GM18517 (cell line): ENCODE measurements at regions not wholly inside any gene's neighbourhood (a gene's known extent, or its start where the extent isn't known, plus 50 kb on each side); places are given as distances from the start of the nearest gene placed in this dataset.
"Not testable (repeated sequence)": the region's sequence is repeated elsewhere in the genome, so short reads cannot be mapped to it uniquely, and the experiment has no call there.

Experiments
- ATAC-seq: cut with Tn5 transposase; IDR thresholded peaks from one replicate; pipeline ENCODE4 v1.9.1; 2021; ENCODE audit warnings: mild to moderate bottlenecking, moderate library complexity; ENCODE audit not compliant: unreplicated experiment

DNA sequence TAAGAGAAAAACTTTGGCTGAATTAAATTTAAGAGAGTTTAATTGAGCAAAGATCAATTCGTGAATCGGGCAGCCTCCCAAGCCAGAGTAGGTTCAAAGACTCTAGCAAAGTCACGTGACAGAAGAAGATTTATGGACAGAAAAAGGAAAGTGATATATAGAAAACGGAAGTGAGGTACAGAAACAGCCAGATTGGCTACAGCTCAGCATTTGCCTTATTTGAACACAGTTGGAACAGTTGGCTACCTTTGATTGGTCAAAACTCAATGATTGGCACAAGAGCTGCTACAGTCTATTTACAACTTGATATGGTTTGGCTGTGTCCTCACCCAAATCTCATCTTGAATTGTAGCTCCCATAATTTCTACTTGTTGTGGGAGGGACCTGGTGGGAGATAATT, 102.6 kb downstream of the PLG start:
- no peak for ATAC-seq

DNA sequence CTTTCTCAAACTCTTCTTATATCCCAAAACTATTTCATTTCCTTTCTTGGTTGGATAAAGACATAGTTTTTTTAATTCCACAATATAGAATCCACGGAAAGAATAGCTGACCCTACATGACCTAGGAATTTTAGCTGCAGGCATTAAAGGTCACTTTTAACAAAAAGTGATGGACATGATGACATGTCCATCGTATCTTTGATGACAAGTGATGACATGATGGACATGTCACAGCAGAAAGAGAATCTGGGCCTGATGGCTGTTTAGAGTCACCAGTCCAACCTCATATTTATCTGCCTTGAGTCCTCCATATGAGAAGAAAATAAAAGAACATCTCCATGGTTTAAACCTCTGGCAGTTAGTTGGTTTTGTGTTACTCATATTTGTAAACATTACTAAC, 106.2 kb downstream of the PLG start:
- no peak for ATAC-seq

DNA sequence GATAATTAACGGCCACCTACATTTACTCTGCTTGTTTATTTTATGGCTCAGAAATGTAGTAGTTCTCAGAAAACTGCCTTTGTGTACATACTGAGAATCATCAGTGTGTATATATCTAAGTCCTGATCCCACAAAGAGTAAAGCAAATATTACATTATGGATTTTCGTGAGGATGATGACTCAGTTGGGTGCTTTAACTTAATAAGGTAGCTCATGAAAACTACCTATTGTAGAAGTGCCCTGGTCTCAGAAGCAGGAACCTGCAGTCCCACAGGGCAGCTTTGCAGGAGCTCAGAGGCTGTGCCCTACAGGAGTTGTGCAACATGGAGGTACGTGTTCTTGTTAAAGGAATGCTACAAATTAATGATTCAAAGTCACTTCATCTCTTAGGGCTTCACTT, 108.2 kb downstream of the PLG start:
- ATAC-seq = no peak

DNA sequence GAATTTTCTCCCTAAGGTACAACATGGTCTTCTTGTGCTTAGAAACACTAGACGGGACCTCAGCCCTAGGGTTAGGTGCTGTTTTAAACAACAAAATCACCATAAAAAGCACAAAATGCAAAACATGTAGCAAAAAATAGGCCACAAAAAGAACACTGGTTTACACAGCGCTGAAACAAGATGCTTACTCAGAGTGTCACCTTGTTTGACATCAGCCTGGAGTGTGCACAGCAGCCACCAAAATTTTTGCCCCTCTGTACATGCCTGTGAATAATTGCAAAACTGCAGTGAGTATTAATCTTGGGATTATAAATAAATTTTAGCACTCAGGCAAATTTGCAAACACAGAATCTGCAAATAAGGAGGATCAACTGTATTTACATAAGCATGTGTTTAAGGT, 110.1 kb downstream of the PLG start:
- no peak for ATAC-seq

DNA sequence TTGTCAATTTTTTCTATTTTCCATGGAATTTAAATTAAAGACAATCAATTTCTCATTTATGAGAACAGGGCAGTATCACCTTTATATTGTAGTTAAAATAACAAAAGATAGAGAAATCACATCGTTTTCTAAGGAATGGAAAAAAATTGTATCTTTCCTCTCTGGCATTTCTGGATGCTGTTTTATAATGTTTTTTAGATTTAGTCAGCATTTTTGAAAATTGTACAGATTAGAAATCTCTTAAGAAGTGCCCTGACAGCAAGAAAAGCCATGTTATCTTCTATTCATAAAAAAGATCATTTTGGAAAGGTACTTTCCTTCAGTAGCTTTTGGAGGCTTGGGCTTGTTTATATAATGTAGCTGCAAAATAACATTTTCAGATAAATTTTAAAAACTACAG, 116.9 kb downstream of the PLG start:
- no peak for ATAC-seq

DNA sequence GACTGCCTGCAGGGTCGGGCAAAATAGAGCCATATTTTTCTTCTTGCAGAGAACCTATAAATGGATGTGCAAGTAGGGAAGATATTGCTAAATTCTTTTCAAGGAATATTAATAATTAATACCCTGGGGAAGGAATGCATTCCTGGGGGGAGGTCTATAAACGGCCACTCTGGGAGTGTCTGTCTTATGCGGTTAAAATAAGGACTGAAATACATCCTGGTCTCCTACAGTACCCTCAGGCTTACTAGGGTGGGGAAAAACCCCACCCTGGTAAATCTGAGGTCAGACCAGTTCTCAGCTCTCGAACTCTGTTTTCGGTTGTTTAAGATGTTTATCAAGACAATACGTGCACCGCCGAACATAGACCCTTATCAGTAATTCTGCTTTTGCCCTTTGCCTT, 118.6 kb downstream of the PLG start:
- not testable (repeated sequence) for ATAC-seq

DNA sequence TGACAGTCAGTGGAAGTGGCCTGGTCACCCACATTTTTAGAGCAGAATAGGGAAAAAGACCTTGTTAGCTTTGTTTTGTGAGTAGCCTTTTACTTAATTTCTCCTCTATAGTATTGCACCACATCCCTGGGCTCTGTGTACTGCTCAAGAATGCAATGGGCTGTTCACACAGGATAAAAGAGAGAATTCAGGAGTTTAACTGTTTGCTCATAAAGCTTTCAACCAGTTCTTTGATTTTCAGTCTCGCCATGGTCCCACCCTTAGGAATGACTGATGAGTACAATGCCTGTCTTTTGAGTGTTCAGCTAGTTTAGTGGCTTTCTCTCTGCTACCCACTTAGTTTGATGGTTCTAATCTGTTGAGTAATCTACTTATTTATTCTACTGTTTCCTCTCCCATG, 129.7 kb downstream of the PLG start:
- ATAC-seq = no peak

DNA sequence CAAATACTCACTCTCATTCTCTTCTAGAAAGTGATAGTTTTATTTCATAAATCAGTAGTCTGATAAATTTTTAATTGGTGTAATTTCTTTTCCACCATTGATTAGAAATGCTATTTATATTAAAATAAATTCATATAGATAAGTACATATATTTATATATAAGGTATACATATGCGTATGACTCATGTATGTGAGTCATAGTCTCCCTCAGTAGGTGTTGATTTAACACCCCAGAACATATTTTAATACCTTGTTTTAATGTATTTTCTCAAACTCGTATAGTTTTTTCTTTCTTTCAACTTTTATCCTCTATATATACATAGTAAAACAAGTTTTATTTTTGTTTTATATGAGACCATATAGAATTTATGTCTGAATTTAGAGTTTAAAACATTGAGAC, 130.4 kb downstream of the PLG start:
- ATAC-seq = no peak

DNA sequence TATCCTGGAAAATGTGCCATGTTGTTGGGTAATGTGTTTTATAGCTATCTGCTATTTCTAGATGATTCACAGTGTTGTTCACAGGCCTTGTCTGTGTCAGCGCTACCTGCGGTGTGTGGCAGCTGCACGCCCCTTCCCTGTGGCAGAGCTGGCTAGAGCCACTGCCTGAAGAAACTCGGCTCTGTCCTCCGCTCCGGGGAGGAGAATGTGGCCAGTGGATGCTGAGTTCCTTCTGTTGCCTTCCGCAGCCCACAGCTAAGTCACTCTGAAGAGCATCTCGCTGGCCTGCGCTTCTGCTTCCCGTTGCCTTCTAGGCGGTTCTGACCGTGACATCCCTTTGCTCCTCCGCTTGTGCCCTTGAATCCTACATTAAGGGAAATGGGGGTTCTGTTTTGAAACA, 135.1 kb downstream of the PLG start:
- no peak for ATAC-seq

DNA sequence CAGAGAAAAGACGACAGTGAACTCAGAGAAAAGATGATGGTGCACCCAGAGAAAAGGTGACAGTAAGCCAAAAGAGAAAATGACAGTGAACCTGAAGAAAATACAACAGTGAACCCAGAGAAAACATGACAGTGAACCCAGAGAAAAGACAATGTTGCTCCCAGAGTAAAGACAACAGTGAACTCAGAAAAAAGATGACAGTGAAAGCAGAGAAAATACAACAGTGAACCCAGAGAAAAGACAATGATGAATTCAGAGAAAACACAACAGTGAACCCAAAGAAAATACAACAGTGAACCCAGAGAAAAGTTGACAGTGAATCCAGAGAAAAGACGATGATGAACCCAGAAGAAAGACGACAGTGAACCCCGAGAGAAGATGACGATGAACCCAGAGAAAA, 140.5 kb upstream of the MAP3K4 start:
- no peak for ATAC-seq

DNA sequence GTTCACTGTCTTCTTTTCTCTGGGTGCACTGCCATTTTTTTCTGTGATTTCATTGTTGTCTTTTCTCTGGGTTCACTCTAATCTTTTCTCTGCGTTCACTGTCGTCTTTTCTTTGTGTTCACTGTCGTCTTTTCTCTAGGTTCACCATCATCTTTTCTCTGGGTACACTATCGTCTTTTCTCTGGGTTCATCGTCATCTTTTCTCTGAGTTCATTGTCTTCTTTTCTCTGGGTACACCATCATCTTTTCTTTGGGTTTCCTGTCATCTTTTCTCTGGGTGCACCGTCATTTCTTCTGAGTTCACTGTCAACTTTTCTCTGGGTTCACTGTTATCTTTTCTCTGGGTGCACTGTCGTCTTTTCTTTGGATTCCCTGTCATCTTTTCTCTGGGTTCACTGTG, 137.6 kb upstream of the MAP3K4 start:
- no peak for ATAC-seq

DNA sequence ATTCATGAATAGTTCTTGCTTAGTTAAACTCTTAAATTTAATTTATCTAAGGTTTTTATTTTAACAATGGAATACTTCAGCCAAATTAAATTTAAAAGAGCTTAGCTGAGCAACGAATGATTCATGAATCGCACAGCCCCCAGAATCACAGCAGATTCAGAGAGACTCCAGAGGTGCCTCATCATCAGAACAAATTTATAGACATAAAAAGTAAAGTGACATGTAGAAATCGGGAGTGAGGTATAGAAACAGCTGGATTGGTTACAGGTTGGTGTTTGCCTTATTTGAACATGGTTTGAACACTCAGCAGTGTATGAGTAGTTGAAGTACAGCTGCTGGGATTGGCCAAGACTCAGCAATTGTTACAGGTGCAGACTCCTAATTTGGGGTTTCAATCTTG, 132.7 kb upstream of the MAP3K4 start:
- ATAC-seq = no peak

DNA sequence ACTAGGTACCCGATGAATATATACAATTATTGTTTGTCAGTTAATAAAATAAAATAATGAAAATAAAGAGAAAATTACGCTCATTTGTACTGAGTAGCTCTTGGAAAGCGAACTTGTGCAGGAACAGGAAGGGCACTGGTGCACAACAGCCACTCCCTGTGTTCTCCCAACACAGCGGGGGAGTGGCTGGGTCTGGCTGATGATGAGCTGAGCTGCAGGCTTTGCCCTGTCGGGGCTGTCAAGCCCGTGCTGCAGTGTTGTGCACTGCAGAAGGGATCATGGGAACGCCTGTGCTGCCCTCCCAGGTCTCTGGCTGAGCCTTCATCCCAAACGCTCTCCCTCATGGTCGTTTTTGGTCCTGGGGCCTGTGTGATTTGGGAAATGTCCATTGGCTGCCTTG, 131.7 kb upstream of the MAP3K4 start:
- no peak for ATAC-seq

DNA sequence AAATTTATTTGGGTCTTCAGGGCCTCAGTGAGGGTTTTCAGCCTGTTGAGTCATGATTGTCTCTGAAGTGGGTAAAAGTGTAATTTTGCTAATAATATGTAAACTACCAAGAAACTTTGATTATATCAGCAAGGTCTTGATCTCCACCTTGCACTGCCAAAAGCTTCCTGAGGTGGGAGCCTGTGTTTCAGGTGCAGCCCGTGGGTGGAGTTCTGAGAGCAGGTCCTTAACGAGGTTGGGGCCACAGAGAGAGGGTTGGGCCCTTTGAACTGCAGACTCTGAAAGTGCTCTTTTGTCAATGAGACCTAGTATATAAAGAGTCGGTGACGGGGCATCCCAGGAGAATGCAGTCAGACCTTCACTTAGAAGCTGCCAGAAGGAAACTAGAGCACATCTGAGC, 129.7 kb upstream of the MAP3K4 start:
- no peak for ATAC-seq

DNA sequence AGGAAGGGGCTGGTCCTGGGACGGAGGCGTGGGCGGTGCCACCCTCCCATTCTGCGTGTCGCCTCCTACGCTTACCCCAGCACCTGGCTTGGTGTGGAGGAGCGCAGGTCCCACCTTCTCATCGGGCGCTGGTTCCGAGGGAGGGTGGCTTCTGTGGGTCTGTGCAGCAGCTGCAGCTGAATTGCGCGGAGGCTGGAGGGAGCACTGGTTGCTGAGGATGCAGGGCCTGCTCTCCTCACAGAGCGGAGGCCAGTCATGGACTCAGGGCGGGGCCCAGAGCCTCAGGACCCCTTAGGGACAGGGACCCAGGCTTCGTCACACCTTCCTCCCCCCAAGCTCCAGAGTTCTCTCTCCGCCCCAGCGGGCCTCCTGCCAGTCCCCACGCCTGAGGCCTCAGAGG, 127.8 kb upstream of the MAP3K4 start:
- no peak for ATAC-seq

DNA sequence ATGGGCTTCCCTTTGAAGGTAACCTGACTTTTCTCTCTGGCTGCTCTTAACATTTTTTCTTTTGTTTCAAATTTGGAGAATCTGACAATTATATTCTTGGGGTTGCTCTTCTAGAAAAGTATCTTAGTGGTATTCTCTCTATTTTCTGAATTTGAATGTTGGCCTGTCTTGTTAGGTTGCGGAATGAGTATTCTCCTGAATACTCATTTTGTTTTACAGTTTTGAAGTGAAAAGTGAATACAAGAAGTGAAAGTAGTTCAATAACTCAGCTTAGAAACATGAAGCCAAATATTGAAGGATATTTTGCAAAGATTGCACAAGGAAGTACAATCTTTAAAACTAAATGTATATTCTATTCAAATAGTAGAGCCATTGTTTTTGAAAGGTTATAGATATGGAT, 120.2 kb upstream of the MAP3K4 start:
- ATAC-seq = no peak

DNA sequence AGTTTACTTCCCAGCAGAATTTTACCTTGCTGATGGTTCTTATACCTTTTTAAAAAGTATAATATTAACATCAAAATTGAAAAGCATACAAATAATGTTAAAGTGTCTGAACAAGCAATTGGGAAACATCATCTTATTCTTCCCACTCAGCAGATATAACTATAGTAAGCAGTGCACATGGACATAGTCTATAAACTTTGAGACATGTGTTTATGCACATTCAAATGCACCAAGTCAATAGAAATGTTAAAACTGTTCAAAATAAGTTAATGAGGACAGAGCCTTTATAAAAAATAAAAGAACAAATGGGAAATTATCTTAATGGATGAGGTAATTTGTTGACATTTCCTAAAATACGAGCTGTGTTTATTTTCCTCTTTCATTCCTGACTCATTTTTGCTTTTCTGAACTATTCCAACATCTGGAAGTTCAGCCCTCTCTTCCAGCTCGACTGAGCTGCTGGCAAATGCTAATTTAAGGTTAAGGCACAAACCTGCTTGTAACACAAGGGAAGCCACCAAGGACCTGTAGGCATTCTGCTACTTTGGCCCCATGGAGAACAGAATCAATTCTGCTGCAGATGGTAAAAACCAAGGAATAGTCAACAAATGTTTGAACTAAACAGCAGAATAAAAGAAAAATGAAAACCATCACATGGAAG, 110.3 kb upstream of the MAP3K4 start:
- ATAC-seq = no peak

DNA sequence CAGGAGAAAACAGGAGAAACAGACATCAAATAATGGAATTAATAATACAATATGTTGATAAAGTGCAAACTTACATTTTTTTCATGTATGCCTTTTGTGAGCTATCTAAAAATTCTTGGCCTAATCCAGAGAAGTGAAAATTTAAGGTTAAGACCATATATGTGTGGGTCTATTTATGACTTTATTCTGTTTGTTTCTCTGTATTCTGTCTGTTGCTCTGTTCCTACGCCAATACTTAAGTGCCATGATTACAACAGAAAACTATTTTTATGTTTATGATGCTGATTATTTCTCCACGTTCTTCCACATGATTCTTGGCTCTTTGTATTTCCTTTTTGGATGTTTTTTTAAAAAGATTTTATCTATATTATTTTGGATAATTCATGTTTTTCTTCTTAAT, 109.6 kb upstream of the MAP3K4 start:
- no peak for ATAC-seq

DNA sequence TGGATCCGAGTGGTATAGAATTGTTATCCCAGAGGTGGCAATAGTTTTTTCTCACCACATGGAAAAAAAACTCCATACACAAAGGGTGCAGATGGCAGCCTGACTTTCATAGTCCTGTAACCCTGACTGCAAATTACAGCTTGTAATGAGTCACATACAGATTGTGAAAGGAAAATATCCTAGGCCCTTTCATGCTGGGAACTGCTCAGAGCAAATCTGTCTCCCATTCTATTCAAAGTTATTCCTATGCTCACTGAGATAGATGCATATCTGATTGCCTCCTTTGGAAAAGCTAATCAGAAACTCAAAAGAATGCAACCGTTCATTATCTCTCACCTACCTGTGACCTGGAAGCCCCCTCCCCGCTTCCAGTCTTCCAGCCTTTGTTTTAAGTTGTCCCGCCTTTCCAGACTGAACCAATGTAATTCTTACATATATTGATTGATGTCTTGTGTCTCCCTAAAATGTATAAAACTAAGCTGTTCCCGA, 108.7 kb upstream of the MAP3K4 start:
- no peak for ATAC-seq

DNA sequence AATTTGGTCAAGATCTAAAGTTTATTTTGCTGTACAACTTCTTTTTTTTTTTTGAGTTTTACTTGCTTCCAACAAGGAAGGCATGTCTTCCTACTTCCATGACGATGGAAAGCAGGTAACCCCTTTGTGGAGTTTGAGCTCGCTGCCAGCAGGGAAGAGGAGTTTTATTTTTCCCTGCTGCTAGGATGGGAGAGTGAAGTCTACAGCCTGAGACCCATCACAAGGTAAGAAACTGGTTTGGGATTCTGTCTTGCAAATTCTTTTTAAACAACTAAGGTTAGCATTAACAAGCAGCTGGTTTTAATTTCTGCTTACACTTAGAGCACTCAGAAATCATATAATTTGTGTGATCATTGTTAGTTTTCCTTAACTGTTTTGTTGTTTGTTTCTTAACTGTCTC, 108.0 kb upstream of the MAP3K4 start:
- no peak for ATAC-seq

DNA sequence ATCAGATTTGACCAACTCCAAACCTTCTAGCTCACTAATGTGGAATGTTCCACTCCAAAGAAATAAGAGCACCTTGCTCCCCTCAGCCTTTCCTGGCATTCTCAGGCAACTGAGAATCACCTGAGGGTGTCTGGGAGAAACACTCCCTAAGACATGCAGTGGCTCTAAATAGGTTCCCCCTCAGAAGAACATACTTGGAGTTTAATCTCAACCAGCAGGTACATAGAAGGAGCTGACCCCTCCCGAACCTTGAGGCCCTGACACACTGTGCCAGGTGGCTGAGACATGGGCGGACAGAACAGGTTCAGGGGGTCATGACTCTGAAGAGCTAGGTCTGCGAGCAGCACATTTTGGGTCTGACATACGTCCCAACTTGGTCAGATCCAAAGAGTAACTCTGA, 107.6 kb upstream of the MAP3K4 start:
- no peak for ATAC-seq

DNA sequence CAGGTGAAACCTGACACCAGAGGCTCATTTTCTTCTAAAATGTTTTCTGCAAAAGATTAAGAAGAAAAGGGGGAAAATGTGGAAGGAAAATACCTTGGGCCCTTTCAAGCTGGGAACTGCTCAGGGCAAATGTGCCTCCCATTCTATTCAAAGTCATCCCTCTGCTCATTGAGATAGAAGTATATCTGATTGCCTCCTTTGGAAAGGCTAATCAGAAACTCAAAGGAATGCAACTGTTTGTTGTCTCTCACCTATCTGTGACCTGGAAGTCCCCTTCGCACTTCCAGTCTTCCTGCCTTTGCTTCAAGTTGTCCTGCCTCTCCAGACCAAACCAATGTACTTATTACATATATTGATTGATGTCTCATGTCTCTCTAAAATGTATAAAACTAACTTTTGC, 102.4 kb upstream of the MAP3K4 start:
- ATAC-seq = not testable (repeated sequence)

DNA sequence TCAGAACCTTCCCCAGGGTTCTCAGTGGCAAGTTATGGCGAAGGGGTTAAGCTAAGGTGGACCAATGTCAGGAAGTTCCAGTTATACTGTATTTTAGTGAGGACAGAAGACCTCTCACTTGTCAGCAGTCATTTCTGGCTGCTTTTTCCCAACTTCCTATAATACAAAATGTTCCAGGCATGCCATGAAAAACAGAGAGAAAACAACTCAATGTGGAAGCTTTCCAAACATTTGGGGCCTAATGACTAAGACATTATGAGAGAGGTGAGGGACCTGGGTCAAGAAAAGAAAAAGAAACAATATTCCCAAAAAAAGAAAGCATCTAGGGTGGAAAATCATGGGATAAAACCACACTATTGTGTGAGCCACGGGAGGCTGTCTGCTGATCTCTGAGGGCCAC, 99.9 kb upstream of the MAP3K4 start:
- no peak for ATAC-seq
